DMS 273 treated with DMSO at 0.1 percent for 48 hours (cell line): ENCODE measurements at regions not wholly inside any gene's neighbourhood (a gene's known extent, or its start where the extent isn't known, plus 50 kb on each side); places are given as distances from the start of the nearest gene placed in this dataset.

ENCODE experiments used
- DNase-seq: peaks from one replicate; lab custom pipeline; 2025; lab: John Stamatoyannopoulos, UW

- no peak for DNase-seq
These were observed 173.1 kb downstream of the TFAP2C start for GRCh38 chr20:56801971-56802755.

- DNase-seq: no peak
These were observed 173.7 kb downstream of the TFAP2C start for GRCh38 chr20:56802805-56803204.

GRCh38 chr20:56805313-56805712, 176.2 kb downstream of the TFAP2C start:
- DNase-seq: no peak

GRCh38 chr20:56805966-56806365, 176.9 kb downstream of the TFAP2C start:
- DNase-seq: no peak

GRCh38 chr20:56806952-56807517, 177.9 kb downstream of the TFAP2C start:
- DNase-seq: no peak

GRCh38 chr20:56808117-56808725, 179.1 kb downstream of the TFAP2C start:
- no peak for DNase-seq

GRCh38 chr20:56808732-56809131, 179.6 kb downstream of the TFAP2C start:
- DNase-seq: no peak

GRCh38 chr20:56809668-56810067, 180.6 kb downstream of the TFAP2C start:
- DNase-seq: no peak

GRCh38 chr20:56810141-56810540, 181.0 kb downstream of the TFAP2C start:
- no peak for DNase-seq

GRCh38 chr20:56815796-56816195, 186.7 kb downstream of the TFAP2C start:
- DNase-seq: no peak

- no peak for DNase-seq
These were observed 187.2 kb downstream of the TFAP2C start for GRCh38 chr20:56816349-56816748.

- no peak for DNase-seq
These were observed 188.9 kb downstream of the TFAP2C start for GRCh38 chr20:56817780-56818675.

- no peak for DNase-seq
These were observed 191.9 kb downstream of the TFAP2C start for GRCh38 chr20:56820984-56821383.

- DNase-seq: no peak
These were observed 197.2 kb downstream of the TFAP2C start for GRCh38 chr20:56826306-56826704.

GRCh38 chr20:56826705-56827665, 197.9 kb downstream of the TFAP2C start:
- no peak for DNase-seq

- no peak for DNase-seq
These were observed 198.7 kb downstream of the TFAP2C start for GRCh38 chr20:56827763-56828162.

- no peak for DNase-seq
These were observed 199.3 kb downstream of the TFAP2C start for GRCh38 chr20:56828402-56828801.

GRCh38 chr20:56829788-56830385, 200.8 kb downstream of the TFAP2C start:
- no peak for DNase-seq

GRCh38 chr20:56831795-56832194, 202.7 kb downstream of the TFAP2C start:
- no peak for DNase-seq

- DNase-seq: no peak
These were observed 204.3 kb downstream of the TFAP2C start for GRCh38 chr20:56833427-56833826.
